Omental fat pad (tissue), 3 donors: ENCODE measurements at regions not wholly inside any gene's neighbourhood (a gene's known extent, or its start where the extent isn't known, plus 50 kb on each side); places are given as distances from the start of the nearest gene placed in this dataset.

ENCODE experiments used
- ATAC-seq: fragments of 150-250 bp; one replicate; pipeline ENCODE4 v1.9.1; 2016; ENCODE audit warnings: mild to moderate bottlenecking, moderate library complexity; ENCODE audit not compliant: low FRiP score
- DNase-seq: peaks from one replicate; pipeline ENCODE4 v3.0.0-alpha.2; 2019; ENCODE audit warnings: low spot score
- TF ChIP-seq, protein P1 (sequence below), 3 donors: fragments of 450-650 bp; IDR thresholded peaks; one replicate each; pipeline ENCODE4 v1.5.1; 2016 to 2017; ENCODE audit warnings: antibody characterized with exemption in 3 of 3, mild to moderate bottlenecking in 3 of 3, moderate library complexity in 2 of 3

- ATAC-seq = no peak
- no peak for DNase-seq
- TF ChIP-seq, protein P1, sequence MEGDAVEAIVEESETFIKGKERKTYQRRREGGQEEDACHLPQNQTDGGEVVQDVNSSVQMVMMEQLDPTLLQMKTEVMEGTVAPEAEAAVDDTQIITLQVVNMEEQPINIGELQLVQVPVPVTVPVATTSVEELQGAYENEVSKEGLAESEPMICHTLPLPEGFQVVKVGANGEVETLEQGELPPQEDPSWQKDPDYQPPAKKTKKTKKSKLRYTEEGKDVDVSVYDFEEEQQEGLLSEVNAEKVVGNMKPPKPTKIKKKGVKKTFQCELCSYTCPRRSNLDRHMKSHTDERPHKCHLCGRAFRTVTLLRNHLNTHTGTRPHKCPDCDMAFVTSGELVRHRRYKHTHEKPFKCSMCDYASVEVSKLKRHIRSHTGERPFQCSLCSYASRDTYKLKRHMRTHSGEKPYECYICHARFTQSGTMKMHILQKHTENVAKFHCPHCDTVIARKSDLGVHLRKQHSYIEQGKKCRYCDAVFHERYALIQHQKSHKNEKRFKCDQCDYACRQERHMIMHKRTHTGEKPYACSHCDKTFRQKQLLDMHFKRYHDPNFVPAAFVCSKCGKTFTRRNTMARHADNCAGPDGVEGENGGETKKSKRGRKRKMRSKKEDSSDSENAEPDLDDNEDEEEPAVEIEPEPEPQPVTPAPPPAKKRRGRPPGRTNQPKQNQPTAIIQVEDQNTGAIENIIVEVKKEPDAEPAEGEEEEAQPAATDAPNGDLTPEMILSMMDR (IDR thresholded peaks at IDR 0.05) = no peak
Measured at GRCh38 chr20:56842056-56842455, 212.9 kb downstream of the TFAP2C start.

GRCh38 chr20:56843386-56843785 is 214.3 kb downstream of the TFAP2C start:
- ATAC-seq (no peak), DNase-seq (no peak)
- TF ChIP-seq, protein P1 (IDR thresholded peaks at IDR 0.05) = no peak

DNA sequence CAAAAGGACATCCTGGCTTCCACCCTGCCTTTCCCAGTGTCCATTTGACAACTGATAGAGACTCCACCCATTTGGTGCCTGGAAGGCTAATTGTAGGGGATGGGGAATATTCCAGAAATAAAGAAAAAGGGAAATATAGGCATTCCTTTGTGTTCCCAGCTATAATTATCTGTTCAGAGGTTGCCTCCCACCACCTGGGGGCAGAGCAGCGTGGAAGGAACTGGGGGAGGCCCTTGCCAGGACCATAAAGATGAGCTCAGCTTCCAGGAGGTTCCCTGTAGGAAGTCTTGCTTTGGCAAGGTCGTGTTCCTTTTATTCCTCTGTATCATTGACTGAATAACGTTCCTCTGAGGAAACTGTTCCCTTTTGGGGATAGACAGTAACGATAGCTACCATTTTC is 214.7 kb downstream of the TFAP2C start:
- no peak for ATAC-seq
- TF ChIP-seq, protein P1 (IDR thresholded peaks at IDR 0.05) = no peak
- no peak for DNase-seq

DNA sequence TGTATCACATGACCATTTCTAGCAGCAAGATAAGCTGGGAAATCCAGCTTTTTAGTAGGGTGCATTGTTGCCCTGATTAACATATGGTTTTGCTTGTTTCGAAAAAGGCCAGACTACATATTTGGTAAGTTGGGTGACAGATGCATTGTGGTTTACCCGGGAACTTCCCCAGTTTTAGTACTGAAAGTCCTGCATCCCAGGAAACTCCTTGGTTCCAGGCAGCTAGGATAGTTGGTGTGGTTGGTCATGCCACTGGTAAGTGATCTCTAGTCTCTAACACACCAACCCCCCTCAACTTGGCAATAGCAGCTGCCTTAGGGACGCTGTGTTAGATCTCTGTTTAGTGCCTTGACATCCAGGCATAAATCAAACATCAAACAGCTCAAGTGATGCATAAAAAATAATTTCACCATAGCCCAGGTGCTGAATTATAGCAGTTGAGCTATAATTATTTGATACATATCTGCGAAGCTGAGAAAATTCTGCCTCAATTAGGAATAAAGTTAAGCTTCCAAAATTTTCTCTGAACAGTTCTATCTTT is 216.5 kb downstream of the TFAP2C start:
- DNase-seq (no peak), ATAC-seq (no peak)
- TF ChIP-seq, protein P1 (IDR thresholded peaks at IDR 0.05) = no peak

- DNase-seq = no peak
- TF ChIP-seq, protein P1 (IDR thresholded peaks at IDR 0.05) = no peak
- ATAC-seq = no peak
Measured at GRCh38 chr20:56848561-56848960, 219.5 kb downstream of the TFAP2C start.

- ATAC-seq = no peak
Measured at GRCh38 chr20:56851552-56851951, 222.4 kb downstream of the TFAP2C start.

DNA sequence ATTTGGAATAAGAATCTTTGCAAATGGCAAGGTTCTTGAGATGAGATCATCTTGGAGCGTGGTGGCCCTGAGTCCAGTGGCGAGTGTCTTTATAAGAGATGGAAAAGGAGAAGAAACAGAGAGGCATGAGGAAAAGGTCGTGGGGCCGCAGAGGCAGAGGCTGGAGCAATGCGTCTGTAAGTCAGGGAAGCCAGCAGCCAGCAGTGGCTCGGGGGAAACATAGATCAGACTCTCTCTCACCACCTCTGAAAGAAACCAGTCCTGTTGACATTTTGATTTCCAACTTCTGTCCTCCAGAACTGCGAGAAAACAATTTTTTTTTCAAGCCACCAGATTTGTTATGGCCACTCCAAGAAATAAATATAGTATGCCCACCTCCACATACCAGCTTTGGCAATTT is 226.6 kb downstream of the TFAP2C start:
- TF ChIP-seq, protein P1 (IDR thresholded peaks at IDR 0.05) = no peak
- DNase-seq = no peak
- no peak for ATAC-seq

More at GRCh38 chr20:56851552-56851951, 222.4 kb downstream of the TFAP2C start:
- TF ChIP-seq, protein P1 (IDR thresholded peaks at IDR 0.05) = no peak
- DNase-seq = no peak
